Left hindlimb (tissue), 1 donor: ENCODE measurements at regions not wholly inside any gene's neighbourhood (a gene's known extent, or its start where the extent isn't known, plus 50 kb on each side); places are given as distances from the start of the nearest gene placed in this dataset.
"Not testable (repeated sequence)": the region's sequence is repeated elsewhere in the genome, so short reads cannot be mapped to it uniquely, and the experiment has no call there.

Source experiments
- DNase-seq: peaks from one replicate; pipeline ENCODE4 v3.0.0-alpha.2; 2018

GRCh38 chr9:65566018-65566417 is 109.7 kb upstream of the ZNG1E start:
- not testable (repeated sequence) for DNase-seq

GRCh38 chr9:65519018-65519417 is 156.7 kb upstream of the ZNG1E start:
- DNase-seq, result not testable (repeated sequence)

- DNase-seq, result not testable (repeated sequence)
Observed at GRCh38 chr9:65514465-65514864, 161.3 kb upstream of the ZNG1E start.

- not testable (repeated sequence) for DNase-seq
Observed at GRCh38 chr9:65507897-65508296, 167.8 kb upstream of the ZNG1E start.

- not testable (repeated sequence) for DNase-seq
Observed at GRCh38 chr9:65504686-65505085, 171.0 kb upstream of the ZNG1E start.

- not testable (repeated sequence) for DNase-seq
Observed at GRCh38 chr9:65503696-65504095, 172.0 kb upstream of the ZNG1E start.

- not testable (repeated sequence) for DNase-seq
Observed at GRCh38 chr9:65482890-65483289, 192.8 kb upstream of the ZNG1E start.

GRCh38 chr9:65481291-65481690 is 194.4 kb upstream of the ZNG1E start:
- not testable (repeated sequence) for DNase-seq

- DNase-seq, result not testable (repeated sequence)
Observed at GRCh38 chr9:65474891-65475290, 189.9 kb upstream of the FOXD4L5 start.

- DNase-seq, result not testable (repeated sequence)
Observed at GRCh38 chr9:65473059-65473822, 188.2 kb upstream of the FOXD4L5 start.

- not testable (repeated sequence) for DNase-seq
Observed at GRCh38 chr9:65471106-65471505, 186.1 kb upstream of the FOXD4L5 start.

GRCh38 chr9:65466911-65467734 is 182.1 kb upstream of the FOXD4L5 start:
- not testable (repeated sequence) for DNase-seq

- not testable (repeated sequence) for DNase-seq
Observed at GRCh38 chr9:65465246-65465895, 180.4 kb upstream of the FOXD4L5 start.

- not testable (repeated sequence) for DNase-seq
Observed at GRCh38 chr9:65462476-65462875, 177.5 kb upstream of the FOXD4L5 start.

GRCh38 chr9:65459756-65460320 is 174.8 kb upstream of the FOXD4L5 start:
- DNase-seq, result no peak

- DNase-seq, result no peak
Observed at GRCh38 chr9:65458992-65459391, 174.0 kb upstream of the FOXD4L5 start.

- no peak for DNase-seq
Observed at GRCh38 chr9:65458465-65458864, 173.5 kb upstream of the FOXD4L5 start.

- DNase-seq, result not testable (repeated sequence)
Observed at GRCh38 chr9:65456991-65457390, 172.0 kb upstream of the FOXD4L5 start.

- not testable (repeated sequence) for DNase-seq
Observed at GRCh38 chr9:65455751-65456647, 171.0 kb upstream of the FOXD4L5 start.

GRCh38 chr9:65455136-65455535 is 170.1 kb upstream of the FOXD4L5 start:
- not testable (repeated sequence) for DNase-seq

- not testable (repeated sequence) for DNase-seq
Observed at GRCh38 chr9:65454666-65455065, 169.7 kb upstream of the FOXD4L5 start.

- DNase-seq, result not testable (repeated sequence)
Observed at GRCh38 chr9:65454034-65454433, 169.0 kb upstream of the FOXD4L5 start.
